ENCODE measurements at regions not wholly inside any gene's neighbourhood (a gene's known extent, or its start where the extent isn't known, plus 50 kb on each side); places are given as distances from the start of the nearest gene placed in this dataset.

DNA sequence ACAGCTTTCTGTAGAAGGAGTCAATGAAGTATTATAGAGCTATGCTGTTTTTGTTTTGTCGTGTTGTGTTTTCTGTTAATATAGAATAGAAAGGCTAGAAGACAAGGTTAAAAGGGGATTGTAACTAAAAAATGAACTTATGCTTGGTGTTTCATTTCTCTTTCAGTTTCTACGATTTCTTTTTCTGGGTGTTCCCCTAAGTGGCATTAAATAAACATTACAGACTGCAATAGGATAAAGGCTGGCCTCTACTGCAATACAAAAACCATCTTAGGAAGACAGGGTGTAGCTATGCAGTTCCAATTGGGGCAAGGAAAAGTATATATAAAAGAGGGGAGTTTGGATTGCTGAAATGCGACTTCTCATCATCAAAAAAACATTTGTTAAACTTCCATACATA lies 1609.7 kb upstream of the ACVR2A start:
- no peak for DNase-seq

DNA sequence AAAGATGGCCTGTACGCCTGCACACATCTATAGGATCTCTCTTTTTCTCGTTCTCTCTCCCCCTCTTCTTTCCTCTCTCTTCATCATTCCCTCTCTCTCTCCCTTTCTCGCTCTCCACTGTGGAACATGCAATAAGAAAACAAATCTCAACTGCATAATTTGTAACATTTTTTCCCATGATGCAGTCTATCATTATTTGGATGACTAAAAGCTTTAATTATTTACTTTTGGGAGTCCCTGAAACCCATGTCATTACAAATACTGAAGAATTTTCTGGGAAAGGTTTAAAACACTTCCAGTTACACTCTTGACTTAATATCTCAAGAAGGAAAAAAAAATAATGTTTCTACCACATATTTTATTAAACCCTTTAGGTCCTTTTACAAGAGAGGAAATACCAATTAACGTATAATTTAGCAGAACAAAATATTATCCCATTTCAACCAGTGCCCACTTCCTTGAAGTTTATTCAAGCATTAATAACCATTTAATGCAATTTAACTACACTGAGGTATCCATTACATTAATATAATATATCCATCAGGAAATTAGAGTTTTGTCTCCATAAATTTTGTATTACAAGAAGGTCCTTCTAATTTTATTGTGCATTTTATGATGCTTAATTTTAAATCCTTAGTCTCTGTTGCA lies 1615.2 kb upstream of the ACVR2A start:
- DNase-seq, result no peak

DNA sequence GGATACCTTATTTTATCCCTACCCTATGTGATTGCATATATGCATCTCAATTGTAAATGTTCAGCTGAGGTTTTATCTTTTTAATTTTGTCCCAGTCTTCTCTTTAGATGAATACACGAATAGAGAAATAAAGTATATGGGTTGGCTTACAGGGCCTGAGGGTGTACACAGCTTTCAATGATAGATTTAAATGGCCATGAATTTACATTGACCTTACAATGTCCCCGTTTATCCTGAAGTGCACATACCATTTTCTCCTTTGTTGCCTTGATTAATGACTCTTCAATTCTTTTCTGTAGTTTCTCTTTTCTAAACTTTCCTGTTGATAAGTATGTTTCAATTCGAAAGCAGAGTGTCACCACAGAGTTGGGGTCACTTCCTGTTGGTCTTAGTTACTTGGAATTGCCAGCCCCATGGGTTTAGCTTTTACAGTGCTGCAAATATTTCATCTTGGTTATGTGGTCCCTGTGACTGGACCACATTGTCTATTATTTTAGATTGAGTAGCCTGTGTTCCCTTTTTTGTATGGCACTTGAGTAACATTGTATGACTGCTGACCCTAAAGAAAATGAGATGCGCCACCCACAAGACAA lies 1616.3 kb upstream of the ACVR2A start:
- no peak for DNase-seq

DNA sequence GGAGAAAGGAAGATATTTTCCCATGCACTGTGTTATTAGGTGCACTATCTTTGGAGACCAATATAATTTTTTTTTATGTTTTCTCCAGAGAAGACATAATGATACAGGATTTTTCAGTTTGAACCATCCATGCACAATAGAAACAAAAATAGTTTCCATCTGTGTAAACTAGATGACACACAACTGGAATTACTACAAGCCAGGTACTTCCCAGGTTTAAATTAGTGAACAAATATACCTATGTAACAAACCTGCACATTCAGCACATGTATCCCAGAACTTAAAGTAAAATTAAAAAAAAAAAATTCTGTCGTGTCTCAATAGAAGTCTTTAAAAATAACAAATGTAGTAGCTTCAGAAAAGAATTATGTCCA lies 1616.8 kb upstream of the ACVR2A start:
- DNase-seq, result no peak

DNA sequence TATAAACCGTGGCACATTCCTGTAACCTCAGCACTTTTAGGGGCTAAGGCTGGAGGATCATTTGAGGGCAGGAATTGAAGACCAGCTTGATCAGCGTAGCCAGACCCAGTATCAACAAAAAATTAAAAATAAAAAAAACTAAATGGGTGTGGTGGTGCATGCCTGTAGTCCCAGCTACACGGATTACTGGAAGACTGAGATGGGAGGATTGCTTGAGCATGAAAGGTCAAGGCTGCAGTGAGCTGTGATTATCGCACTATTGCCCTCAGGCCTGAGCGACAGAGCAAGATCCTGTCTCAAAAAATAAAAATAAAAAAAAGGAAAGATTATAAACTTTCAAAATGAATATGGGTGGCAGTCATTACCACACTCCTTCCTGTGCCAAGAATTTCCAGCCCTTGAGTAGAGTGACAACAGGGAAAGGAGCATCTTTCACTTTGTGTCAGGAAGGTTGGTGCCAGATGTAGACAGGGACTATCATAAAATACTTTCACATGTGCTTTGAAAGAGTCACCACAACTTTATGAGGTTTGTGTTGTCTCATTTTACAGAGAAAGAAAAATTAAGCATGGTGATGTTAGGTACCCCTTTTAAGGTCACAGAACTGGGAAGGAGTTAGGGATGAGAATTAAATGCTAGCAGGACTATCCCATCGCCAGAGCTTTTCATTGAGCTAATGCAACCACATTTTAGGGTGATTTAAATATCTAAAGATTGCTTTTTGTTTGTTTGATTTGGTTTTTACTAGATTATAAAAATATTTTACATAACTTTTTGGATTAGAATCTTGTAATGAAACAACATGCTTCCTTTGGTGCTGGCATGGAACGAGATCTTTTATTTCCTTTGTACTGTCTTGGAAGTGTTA lies 1617.4 kb upstream of the ACVR2A start:
- DNase-seq, result no peak

DNA sequence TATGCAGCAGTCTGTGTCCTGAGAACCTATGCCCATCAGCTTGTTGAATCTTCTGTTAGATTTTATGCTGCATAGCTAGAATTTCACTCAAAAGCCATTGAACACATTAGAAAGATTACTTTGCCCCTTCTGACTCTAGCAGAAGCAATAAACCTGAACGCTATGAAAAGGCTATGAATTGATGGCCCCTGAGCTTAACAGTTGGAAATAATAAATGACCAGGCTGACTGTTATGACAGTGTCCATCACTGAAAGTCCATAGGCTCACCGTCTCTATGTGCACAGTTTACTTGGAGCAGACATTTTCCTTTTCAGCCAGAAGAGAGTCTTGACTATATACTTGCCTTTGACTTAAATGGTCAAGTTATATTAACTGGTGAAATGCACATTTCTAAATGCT lies 1618.8 kb upstream of the ACVR2A start:
- no peak for DNase-seq

DNA sequence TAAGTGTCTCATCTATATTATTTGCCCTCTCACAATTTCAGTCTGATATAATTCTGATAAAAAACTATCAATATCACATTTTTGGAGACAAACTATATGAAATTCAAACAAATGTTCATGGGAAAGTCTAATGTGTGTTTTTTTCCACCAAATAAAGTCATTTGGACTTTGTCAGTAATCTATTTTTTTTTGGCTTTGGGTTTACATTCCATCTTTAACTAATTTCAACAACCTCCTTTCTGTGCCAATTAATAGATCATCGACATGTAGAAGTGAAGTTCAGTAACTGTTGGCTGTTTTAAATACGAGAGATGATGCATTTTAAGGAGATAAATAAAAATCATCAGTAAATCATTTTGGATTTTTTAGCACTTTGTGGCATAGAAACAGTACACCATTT lies 1623.0 kb upstream of the ACVR2A start:
- no peak for DNase-seq

DNA sequence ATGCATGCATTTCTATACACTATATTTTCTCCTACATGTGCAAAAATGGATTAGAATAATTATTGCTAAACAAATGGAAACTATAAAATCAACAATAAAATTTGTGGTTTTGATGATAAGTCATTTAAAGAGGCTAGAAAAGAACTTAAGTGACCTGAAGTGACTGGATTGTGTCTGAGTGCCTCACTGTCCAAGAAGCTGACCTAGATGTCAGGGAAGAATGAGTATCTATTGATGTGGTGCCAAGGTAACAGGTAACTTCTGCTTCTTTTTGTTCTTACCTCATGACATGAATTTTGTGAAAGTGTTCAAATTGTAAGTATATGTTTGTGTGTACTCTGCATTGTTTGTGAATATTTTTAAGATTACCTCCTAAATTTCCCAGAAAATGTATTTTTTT lies 1623.9 kb upstream of the ACVR2A start:
- no peak for DNase-seq

DNA sequence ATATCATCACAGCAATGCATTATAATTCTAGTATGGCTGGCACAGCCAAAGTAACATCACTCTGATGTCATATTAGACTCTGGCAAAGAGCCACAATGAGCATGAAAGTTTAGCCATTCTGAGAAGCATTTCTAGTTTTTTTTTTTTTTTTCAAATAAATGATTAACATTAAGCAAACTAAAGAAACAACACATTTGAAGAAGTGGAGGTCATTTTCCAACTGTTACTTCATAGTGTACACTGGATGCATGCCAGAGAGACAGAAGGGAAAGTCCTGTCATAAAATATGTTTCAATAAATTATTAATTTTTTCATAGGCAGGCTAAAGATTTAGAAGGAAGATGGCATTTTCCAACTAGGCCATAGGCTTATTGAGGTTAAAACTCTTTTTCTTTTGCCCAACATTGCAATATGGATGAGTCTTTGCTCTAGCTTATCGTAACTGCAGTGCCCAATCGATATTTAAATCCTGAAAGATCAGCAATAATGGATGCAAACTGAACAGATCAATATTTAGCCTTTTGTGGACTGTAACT lies 1630.4 kb upstream of the ACVR2A start:
- DNase-seq, result no peak

DNA sequence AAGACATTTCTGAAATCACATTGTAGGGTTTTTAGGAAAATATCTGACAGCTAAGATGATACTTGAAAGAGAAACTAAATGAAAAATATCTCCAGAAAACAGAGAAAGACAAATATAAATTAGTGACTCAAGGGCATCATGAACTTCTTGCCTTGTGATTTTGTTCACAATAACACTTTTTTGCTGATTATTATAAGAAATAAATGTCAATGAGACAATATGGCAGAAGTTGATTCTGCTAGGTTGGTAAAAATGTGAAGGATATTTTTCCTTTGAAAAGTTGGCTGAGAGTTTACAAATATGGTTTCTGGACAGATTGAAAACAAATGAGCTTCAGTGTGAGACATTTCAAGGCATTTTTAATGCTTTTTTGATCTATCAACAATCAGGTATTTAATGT lies 1631.2 kb upstream of the ACVR2A start:
- DNase-seq, result no peak

DNA sequence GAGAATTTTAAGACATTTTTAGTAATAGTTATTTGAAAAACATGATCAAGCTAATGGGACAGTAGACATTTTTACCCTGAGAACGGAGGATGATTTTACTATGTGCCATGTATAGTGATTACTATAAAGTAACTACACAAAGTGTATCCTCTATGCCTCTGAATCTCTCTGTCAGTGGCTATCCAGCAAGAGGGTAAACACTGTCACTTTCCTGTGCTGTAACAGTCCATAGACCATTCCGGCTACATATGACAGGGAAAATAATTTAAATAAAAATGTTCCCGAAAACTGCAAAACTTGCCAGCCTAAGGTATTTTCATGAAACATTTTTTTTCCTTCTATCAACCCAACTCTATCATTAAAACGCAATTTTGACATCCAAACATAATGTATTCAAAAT lies 1632.2 kb upstream of the ACVR2A start:
- no peak for DNase-seq

DNA sequence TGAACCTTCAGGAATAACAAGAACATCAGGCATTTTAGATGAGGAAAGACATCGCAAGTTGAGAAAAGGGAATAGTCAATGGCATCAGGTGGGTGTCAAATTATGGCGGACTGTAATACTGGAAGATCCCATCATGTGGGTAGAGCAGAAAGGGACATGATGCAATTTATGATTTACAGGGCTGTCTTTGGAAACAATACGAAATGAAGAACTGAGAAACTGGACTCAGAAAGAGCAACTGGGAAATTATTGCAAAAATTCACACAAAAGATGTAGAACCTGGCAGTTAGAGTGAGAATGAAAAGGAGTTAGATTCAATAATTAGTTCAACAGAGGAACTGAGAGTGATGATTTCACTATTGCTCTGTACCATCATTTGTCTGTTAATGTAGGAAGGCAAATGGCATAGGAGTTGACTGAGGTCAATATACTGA lies 1635.0 kb upstream of the ACVR2A start:
- DNase-seq, result no peak

DNA sequence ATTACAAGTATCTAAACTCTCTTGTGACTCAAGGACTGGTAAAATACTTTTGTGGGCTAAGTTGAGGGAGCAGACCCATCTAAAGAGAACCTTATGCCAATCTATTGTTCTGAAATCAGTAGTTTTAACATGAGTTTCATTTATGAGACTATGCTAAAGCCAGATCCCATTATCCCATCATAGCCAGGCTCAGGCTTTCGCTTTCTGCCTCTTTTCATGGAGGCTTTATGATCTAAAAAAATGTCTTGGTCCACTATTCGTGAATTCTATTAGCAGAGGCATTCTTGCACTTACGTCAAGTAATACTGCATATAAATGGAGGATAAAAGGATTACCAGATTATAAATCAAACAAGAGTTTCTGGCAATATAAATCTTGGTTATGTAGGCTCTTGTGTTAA lies 1636.9 kb upstream of the ACVR2A start:
- no peak for DNase-seq

DNA sequence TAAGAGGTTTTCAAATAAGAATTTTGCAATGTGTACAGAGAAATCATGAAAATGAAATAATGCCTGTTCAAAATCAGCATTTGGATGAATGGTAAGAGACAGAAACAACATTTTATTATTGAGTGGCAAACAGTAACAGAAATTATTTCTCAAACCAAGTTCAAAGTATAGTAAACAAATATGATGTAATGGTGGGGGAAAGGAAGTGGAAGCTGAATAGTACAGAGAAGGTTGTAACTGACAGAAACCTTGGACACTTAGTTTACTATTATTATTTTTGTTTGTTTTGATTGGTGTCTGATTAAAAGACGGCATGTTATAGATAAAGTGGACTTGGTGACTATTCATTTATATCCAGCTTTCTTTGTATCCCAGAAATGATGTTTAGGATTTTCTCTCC lies 1637.4 kb upstream of the ACVR2A start:
- no peak for DNase-seq

DNA sequence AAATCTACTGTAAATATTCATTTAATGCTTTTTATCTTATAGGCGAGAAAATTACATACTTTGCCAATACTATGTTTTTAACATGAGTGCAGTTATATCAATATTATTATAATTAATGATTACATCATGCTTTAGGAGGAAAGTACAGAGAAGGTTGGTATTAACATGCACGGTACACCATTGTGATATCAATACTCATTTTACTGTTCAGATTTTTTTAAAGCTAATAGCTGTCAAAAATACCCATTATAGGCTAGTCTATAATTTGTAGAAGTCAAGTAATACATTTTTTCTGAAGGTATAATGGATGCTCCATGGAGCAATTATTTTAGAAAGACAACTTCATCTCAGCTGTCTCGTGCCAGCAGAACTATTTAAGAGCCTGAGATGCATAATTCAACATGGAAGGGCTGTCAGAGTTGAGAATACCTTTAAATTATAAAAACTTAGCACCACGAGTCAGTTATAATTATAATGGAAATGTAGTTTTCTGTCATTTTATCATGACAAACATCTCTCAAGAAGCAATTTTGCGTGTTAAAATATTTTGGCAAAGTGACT lies 1641.7 kb upstream of the ACVR2A start:
- DNase-seq, result no peak

DNA sequence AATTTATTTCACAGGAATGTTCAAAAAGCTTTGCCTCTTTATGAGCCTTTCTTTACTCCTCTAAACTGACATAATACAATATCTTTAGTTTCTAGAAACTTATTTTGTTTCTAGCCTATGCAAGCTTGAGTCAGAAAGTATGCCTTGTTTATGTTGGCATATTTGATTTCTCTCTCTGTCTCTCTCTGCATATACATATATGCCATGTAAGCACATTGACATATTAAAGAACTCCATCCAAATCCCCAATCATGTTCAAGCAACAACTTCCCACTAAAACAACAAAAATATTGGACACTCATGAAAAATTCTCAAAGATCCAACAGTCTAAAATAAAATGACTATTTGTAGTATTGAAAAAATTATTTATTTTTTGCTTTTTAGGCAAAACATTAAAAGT lies 1651.2 kb upstream of the ACVR2A start:
- no peak for DNase-seq

DNA sequence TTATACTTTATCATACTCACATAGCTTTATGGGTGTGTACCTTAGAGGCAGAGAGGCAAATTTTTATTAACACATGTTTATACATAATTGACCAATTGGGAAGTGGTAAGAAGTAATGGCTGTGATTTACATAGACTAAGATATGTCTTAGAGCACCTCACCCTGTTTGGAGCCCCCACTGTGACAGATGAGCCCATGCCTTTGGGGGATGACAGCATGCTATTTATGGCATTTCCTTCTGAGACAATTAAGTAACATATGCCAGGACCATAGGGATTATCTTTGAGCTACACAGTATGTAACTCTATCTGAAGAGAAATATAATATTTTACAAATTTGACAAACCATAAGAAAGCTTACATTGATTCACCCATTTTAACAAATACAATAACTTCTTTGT lies 1655.3 kb upstream of the ACVR2A start:
- no peak for DNase-seq

DNA sequence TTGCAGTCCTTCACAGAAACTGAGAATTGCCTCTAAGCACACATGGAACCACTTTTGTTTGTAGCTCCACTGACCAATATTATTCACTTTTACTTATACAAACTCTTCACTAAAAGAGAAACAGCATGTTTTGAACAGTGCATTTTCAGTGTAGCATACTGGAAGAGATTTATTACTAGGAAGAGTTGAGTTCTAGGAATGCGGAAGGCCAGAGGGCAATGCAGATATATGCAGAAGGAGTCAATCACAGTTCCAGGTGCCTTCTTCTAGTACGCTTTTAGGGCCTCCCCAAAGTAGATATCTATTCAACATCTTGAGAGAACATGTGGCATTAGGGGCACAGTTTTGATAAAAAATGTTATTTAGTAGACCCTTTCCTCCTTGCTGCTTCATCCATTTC lies 1654.0 kb upstream of the ZEB2 start:
- no peak for DNase-seq

DNA sequence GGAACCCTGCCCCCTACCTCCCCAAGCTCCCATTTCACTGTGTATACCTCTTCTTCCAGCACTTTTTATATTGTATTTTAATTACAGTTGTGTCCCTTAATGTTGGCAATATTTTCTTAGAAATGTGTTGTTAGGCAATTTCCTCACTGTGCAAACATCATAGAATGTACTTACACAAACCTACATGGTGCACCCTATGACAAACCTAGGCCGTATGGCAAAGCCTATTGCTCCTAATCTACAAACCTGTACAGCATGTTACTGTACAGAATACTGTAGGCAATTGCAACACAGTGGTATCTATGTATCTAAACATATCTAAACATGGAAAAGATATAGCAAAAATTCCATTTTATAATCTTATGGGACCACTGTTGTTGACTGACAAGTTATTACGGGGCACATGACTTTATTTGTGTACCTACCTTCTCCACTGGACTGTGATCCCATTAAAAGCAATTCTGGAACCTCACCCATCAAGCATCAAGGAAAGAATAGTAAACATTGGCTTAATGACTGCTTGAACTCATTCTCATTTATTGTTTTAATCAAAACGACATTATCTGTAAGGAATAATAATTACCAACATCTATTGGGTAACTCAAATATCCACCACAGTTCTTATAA lies 1641.5 kb upstream of the ZEB2 start:
- no peak for DNase-seq

DNA sequence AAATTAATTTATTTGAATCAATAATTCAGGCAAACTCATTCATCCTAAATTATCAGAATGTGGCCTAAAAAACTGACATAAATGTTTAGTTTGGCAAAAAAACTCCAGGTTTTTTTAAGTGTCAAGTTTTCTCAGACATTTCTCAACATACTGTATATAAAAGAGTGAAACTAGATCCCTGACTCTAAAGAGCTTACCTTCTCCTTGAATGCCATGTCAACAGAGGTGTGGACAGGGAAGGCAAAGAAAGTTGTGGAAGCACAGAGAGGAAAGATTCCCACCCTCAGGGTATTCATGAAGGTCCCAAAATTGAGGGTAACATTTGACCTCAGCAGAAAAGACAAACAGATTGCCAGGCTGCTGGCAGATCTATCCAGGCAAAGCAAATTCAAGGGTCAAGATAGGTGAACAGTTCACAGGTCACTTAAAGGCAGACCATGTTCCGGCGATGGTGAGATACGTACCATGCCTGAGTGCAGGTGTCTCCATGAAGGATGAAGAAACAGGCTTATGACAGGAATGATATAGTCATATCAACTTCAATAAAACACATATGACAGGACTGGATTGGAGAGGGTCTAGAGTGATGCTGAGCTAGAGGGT lies 1638.3 kb upstream of the ZEB2 start:
- DNase-seq, result no peak

DNA sequence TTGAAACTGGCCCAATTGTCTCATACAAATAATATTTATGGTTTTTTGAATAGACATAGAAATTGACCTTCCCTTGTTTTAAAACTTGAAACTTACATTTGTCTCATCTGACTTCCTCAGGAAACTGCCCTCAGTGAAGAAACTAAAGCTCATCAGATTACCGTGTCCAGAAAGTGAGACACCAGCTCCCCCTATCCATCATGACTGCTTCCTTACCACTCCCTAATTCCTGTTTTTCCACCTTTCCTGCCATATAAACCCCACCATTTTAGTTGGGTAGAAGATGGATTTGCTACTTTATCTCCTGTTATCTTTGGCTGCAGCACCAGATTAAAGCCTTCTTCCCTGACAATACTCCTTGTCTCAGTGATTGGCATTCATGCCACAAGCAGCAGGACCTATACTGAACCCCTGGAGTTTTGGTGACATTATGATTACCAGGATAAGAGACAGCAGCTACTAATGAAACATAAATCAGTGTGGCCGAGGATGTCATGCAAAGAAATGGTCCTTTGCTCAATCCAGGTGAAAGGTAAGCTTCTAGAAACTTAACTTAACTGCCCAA lies 1627.6 kb upstream of the ZEB2 start:
- DNase-seq, result no peak

DNA sequence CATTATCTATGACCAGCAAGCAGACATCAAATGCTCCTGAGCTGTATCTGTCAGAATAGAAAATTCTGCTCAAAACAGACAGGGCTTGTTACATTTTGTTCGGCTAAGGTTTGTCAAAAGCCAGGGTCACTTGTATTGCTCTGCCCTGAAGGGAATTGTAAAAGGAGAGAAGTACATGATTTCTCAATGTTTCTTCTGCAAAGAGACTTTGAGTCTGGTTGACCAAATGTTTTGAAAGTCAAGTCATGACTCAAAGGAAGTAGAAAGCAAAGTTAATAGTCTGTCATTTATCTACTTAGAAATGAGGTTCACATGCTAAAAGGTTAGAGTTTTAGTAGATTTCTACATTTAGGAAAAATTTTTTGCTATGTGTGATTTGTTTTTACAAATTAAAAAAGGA lies 1624.1 kb upstream of the ZEB2 start:
- DNase-seq, result no peak

DNA sequence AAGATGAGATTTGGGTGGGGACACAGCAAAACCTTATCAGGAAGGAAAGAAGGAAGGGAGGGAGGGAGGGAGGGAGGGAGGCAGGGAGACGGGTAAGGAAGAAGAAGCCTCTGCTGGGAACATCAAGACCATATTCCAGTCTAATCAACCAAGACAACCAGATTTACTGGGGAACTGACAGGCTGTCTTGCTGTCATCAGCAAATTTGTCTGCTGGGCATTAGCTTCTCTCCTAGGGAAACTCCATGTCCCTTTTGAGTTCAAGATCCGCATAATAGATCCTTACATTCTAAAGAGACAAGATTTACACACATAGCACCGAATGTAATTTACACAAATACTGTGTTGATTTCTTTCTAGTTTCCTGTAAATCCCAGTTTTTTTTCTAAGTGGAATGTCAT lies 1618.9 kb upstream of the ZEB2 start:
- DNase-seq, result no peak

Data from NCI-H1105 treated with DMSO at 0.1 percent for 48 hours (cell line).